ENCODE measurements at regions not wholly inside any gene's neighbourhood (a gene's known extent, or its start where the extent isn't known, plus 50 kb on each side); places are given as distances from the start of the nearest gene placed in this dataset.

GRCh38 chr22:48138855-48139254 lies 1376.4 kb downstream of the TBC1D22A start:
- Histone ChIP-seq H3K27ac (ENCODE audit: low read depth, low read length) (no peak overlapping the region), H3K4me3 (ENCODE audit: low read depth in 1 of 2, low read length in 2 of 2) (no peak overlapping the region), H3K36me3 (ENCODE audit: insufficient read depth, low read length) (no peaks in the 10 kb centered on the region), H3K9me3 (ENCODE audit: low read length) (no peaks in the 10 kb centered on the region), H3K4me1 (ENCODE audit: insufficient read depth, low read length) (peaks cover 11% of the 10 kb centered on the region), H3K27me3 (ENCODE audit: control insufficient read depth in 1 of 2, insufficient read depth in 2 of 2, low read length in 2 of 2) (no peaks in the 10 kb centered on the region), H3K9ac (ENCODE audit: low read length) (no peak overlapping the region)

GRCh38 chr22:48138427-48138826 lies 1376.0 kb downstream of the TBC1D22A start:
- Histone ChIP-seq H3K36me3 (ENCODE audit: insufficient read depth, low read length) (no peaks in the 10 kb centered on the region), H3K9ac (ENCODE audit: low read length) (no peak overlapping the region), H3K9me3 (ENCODE audit: low read length) (no peaks in the 10 kb centered on the region), H3K4me1 (ENCODE audit: insufficient read depth, low read length) (peaks cover 11% of the 10 kb centered on the region), H3K27me3 (ENCODE audit: control insufficient read depth in 1 of 2, insufficient read depth in 2 of 2, low read length in 2 of 2) (no peaks in the 10 kb centered on the region), H3K4me3 (ENCODE audit: low read depth in 1 of 2, low read length in 2 of 2) (no peak overlapping the region), H3K27ac (ENCODE audit: low read depth, low read length) (no peak overlapping the region)

- H3K9me3 ChIP-seq (ENCODE audit: low read length): no peaks in the 10 kb centered on the region
Observed at GRCh38 chr22:48137640-48138039, 1375.2 kb downstream of the TBC1D22A start.

GRCh38 chr22:48135592-48135991 lies 1373.1 kb downstream of the TBC1D22A start:
- Histone ChIP-seq H3K4me1 (ENCODE audit: insufficient read depth, low read length) (no peaks in the 10 kb centered on the region), H3K27ac (ENCODE audit: low read depth, low read length) (no peak overlapping the region), H3K9ac (ENCODE audit: low read length) (no peak overlapping the region), H3K27me3 (ENCODE audit: control insufficient read depth in 1 of 2, insufficient read depth in 2 of 2, low read length in 2 of 2) (no peaks in the 10 kb centered on the region), H3K4me3 (ENCODE audit: low read depth in 1 of 2, low read length in 2 of 2) (no peak overlapping the region), H3K9me3 (ENCODE audit: low read length) (no peaks in the 10 kb centered on the region), H3K36me3 (ENCODE audit: insufficient read depth, low read length) (no peaks in the 10 kb centered on the region)

More at GRCh38 chr22:48137640-48138039, 1375.2 kb downstream of the TBC1D22A start:
- no peak overlapping the region for H3K9ac ChIP-seq (ENCODE audit: low read length)
- H3K27ac ChIP-seq (ENCODE audit: low read depth, low read length): no peak overlapping the region
- no peak overlapping the region for H3K4me3 ChIP-seq (ENCODE audit: low read depth in 1 of 2, low read length in 2 of 2)
- H3K36me3 ChIP-seq (ENCODE audit: insufficient read depth, low read length): no peaks in the 10 kb centered on the region
- H3K27me3 ChIP-seq (ENCODE audit: control insufficient read depth in 1 of 2, insufficient read depth in 2 of 2, low read length in 2 of 2): no peaks in the 10 kb centered on the region
- H3K4me1 ChIP-seq (ENCODE audit: insufficient read depth, low read length): peaks cover 11% of the 10 kb centered on the region

GRCh38 chr22:48125416-48125815 lies 1363.0 kb downstream of the TBC1D22A start:
- Histone ChIP-seq H3K9ac (ENCODE audit: low read length) (no peak overlapping the region), H3K27me3 (ENCODE audit: control insufficient read depth in 1 of 2, insufficient read depth in 2 of 2, low read length in 2 of 2) (no peaks in the 10 kb centered on the region), H3K4me1 (ENCODE audit: insufficient read depth, low read length) (no peaks in the 10 kb centered on the region), H3K9me3 (ENCODE audit: low read length) (no peaks in the 10 kb centered on the region), H3K27ac (ENCODE audit: low read depth, low read length) (no peak overlapping the region), H3K36me3 (ENCODE audit: insufficient read depth, low read length) (no peaks in the 10 kb centered on the region), H3K4me3 (ENCODE audit: low read depth in 1 of 2, low read length in 2 of 2) (no peak overlapping the region)

- no peaks in the 10 kb centered on the region for H3K27me3 ChIP-seq (ENCODE audit: control insufficient read depth in 1 of 2, insufficient read depth in 2 of 2, low read length in 2 of 2)
- no peak overlapping the region for H3K27ac ChIP-seq (ENCODE audit: low read depth, low read length)
- no peaks in the 10 kb centered on the region for H3K4me1 ChIP-seq (ENCODE audit: insufficient read depth, low read length)
- no peak overlapping the region for H3K9ac ChIP-seq (ENCODE audit: low read length)
- H3K4me3 ChIP-seq (ENCODE audit: low read depth in 1 of 2, low read length in 2 of 2): no peak overlapping the region
- H3K9me3 ChIP-seq (ENCODE audit: low read length): no peaks in the 10 kb centered on the region
- no peaks in the 10 kb centered on the region for H3K36me3 ChIP-seq (ENCODE audit: insufficient read depth, low read length)
Observed at GRCh38 chr22:48121984-48122383, 1359.5 kb downstream of the TBC1D22A start.

- no peak overlapping the region for H3K27ac ChIP-seq (ENCODE audit: low read depth, low read length)
- no peaks in the 10 kb centered on the region for H3K4me1 ChIP-seq (ENCODE audit: insufficient read depth, low read length)
- no peak overlapping the region for H3K9ac ChIP-seq (ENCODE audit: low read length)
- H3K36me3 ChIP-seq (ENCODE audit: insufficient read depth, low read length): no peaks in the 10 kb centered on the region
- H3K27me3 ChIP-seq (ENCODE audit: control insufficient read depth in 1 of 2, insufficient read depth in 2 of 2, low read length in 2 of 2): no peaks in the 10 kb centered on the region
- no peaks in the 10 kb centered on the region for H3K9me3 ChIP-seq (ENCODE audit: low read length)
- H3K4me3 ChIP-seq (ENCODE audit: low read depth in 1 of 2, low read length in 2 of 2): no peak overlapping the region
Observed at GRCh38 chr22:48118654-48119053, 1356.2 kb downstream of the TBC1D22A start.

GRCh38 chr22:48116871-48117270 lies 1354.4 kb downstream of the TBC1D22A start:
- Histone ChIP-seq H3K27me3 (ENCODE audit: control insufficient read depth in 1 of 2, insufficient read depth in 2 of 2, low read length in 2 of 2) (no peaks in the 10 kb centered on the region), H3K9me3 (ENCODE audit: low read length) (peaks cover 7% of the 10 kb centered on the region)

GRCh38 chr22:48112687-48113521 lies 1350.5 kb downstream of the TBC1D22A start:
- H3K36me3 ChIP-seq (ENCODE audit: insufficient read depth, low read length): no peaks in the 10 kb centered on the region
- no peak overlapping the region for H3K4me3 ChIP-seq (ENCODE audit: low read depth in 1 of 2, low read length in 2 of 2)
- H3K4me1 ChIP-seq (ENCODE audit: insufficient read depth, low read length): no peaks in the 10 kb centered on the region
- peaks cover 7% of the 10 kb centered on the region for H3K9me3 ChIP-seq (ENCODE audit: low read length)
- H3K27me3 ChIP-seq (ENCODE audit: control insufficient read depth in 1 of 2, insufficient read depth in 2 of 2, low read length in 2 of 2): no peaks in the 10 kb centered on the region
- no peak overlapping the region for H3K27ac ChIP-seq (ENCODE audit: low read depth, low read length)
- H3K9ac ChIP-seq (ENCODE audit: low read length): no peak overlapping the region

More at GRCh38 chr22:48116871-48117270, 1354.4 kb downstream of the TBC1D22A start:
- no peak overlapping the region for H3K4me3 ChIP-seq (ENCODE audit: low read depth in 1 of 2, low read length in 2 of 2)
- H3K4me1 ChIP-seq (ENCODE audit: insufficient read depth, low read length): no peaks in the 10 kb centered on the region
- H3K27ac ChIP-seq (ENCODE audit: low read depth, low read length): no peak overlapping the region
- H3K9ac ChIP-seq (ENCODE audit: low read length): no peak overlapping the region
- no peaks in the 10 kb centered on the region for H3K36me3 ChIP-seq (ENCODE audit: insufficient read depth, low read length)

GRCh38 chr22:48106715-48107259 lies 1344.3 kb downstream of the TBC1D22A start:
- H3K36me3 ChIP-seq (ENCODE audit: insufficient read depth, low read length): no peaks in the 10 kb centered on the region
- no peaks in the 10 kb centered on the region for H3K4me1 ChIP-seq (ENCODE audit: insufficient read depth, low read length)
- no peak overlapping the region for H3K4me3 ChIP-seq (ENCODE audit: low read depth in 1 of 2, low read length in 2 of 2)
- H3K9me3 ChIP-seq (ENCODE audit: low read length): no peaks in the 10 kb centered on the region
- H3K9ac ChIP-seq (ENCODE audit: low read length): no peak overlapping the region
- H3K27ac ChIP-seq (ENCODE audit: low read depth, low read length): no peak overlapping the region
- no peaks in the 10 kb centered on the region for H3K27me3 ChIP-seq (ENCODE audit: control insufficient read depth in 1 of 2, insufficient read depth in 2 of 2, low read length in 2 of 2)

GRCh38 chr22:48106215-48106614 lies 1343.8 kb downstream of the TBC1D22A start:
- Histone ChIP-seq H3K27me3 (ENCODE audit: control insufficient read depth in 1 of 2, insufficient read depth in 2 of 2, low read length in 2 of 2) (no peaks in the 10 kb centered on the region), H3K4me3 (ENCODE audit: low read depth in 1 of 2, low read length in 2 of 2) (no peak overlapping the region), H3K4me1 (ENCODE audit: insufficient read depth, low read length) (no peaks in the 10 kb centered on the region), H3K9me3 (ENCODE audit: low read length) (no peaks in the 10 kb centered on the region), H3K27ac (ENCODE audit: low read depth, low read length) (no peak overlapping the region), H3K9ac (ENCODE audit: low read length) (no peak overlapping the region), H3K36me3 (ENCODE audit: insufficient read depth, low read length) (no peaks in the 10 kb centered on the region)

GRCh38 chr22:48105259-48105658 lies 1342.8 kb downstream of the TBC1D22A start:
- Histone ChIP-seq H3K36me3 (ENCODE audit: insufficient read depth, low read length) (no peaks in the 10 kb centered on the region), H3K9me3 (ENCODE audit: low read length) (no peaks in the 10 kb centered on the region), H3K4me1 (ENCODE audit: insufficient read depth, low read length) (no peaks in the 10 kb centered on the region), H3K27ac (ENCODE audit: low read depth, low read length) (no peak overlapping the region), H3K27me3 (ENCODE audit: control insufficient read depth in 1 of 2, insufficient read depth in 2 of 2, low read length in 2 of 2) (peaks cover 0 to 6% of the 10 kb centered on the region in 2 donors), H3K4me3 (ENCODE audit: low read depth in 1 of 2, low read length in 2 of 2) (no peak overlapping the region), H3K9ac (ENCODE audit: low read length) (no peak overlapping the region)
